Keratinocyte (primary cell): ENCODE measurements at regions not wholly inside any gene's neighbourhood (a gene's known extent, or its start where the extent isn't known, plus 50 kb on each side); places are given as distances from the start of the nearest gene placed in this dataset.

Experiments
- EZH2 ChIP-seq: IDR thresholded peaks from one replicate; pipeline ENCODE4 v1.6.1; 2012; ENCODE audit warnings: inconsistent platforms, mild to moderate bottlenecking, low read length, moderate library complexity
- TF ChIP-seq, protein P1 (sequence below), 3 experiments: IDR thresholded peaks in 1 of 3; conservative IDR thresholded peaks in 1 of 3; optimal IDR thresholded peaks in 1 of 3; 2 replicates in 2 of 3; 3 replicates in 1 of 3; pipeline versions ENCODE3 to v1.5.1; 2011; ENCODE audit warnings: low read length in 3 of 3, mild to moderate bottlenecking in 3 of 3, moderate library complexity in 2 of 3, control low read depth in 1 of 3, inconsistent platforms in 1 of 3; ENCODE audit not compliant: insufficient read depth in 2 of 3; ENCODE audit errors: extremely low read depth in 1 of 3

DNA sequence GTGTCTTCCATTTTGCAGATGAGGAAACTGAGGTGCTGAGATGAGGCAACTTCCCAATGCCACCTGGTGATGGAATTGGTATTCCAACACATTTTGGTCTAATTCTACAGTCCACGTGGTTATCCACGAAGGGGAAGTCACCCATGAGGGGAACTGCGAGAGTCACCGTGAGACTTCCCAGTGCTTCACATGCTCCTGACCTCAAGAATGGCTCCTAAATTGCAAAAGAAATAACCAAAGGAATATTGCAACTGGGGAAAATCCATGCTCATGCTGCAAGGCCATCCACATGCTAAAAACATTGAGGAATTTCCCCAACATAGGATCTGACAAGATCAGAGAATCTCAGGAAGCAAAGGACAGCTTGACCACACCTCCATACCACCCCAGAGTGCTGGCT is 153.9 kb downstream of the HS3ST3B1 start:
- TF ChIP-seq EZH2: no peak
- TF ChIP-seq, protein P1, sequence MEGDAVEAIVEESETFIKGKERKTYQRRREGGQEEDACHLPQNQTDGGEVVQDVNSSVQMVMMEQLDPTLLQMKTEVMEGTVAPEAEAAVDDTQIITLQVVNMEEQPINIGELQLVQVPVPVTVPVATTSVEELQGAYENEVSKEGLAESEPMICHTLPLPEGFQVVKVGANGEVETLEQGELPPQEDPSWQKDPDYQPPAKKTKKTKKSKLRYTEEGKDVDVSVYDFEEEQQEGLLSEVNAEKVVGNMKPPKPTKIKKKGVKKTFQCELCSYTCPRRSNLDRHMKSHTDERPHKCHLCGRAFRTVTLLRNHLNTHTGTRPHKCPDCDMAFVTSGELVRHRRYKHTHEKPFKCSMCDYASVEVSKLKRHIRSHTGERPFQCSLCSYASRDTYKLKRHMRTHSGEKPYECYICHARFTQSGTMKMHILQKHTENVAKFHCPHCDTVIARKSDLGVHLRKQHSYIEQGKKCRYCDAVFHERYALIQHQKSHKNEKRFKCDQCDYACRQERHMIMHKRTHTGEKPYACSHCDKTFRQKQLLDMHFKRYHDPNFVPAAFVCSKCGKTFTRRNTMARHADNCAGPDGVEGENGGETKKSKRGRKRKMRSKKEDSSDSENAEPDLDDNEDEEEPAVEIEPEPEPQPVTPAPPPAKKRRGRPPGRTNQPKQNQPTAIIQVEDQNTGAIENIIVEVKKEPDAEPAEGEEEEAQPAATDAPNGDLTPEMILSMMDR (optimal IDR thresholded peaks at IDR 0.05 in 1 of 3, IDR thresholded peaks at IDR 0.05 in 1 of 3, conservative IDR thresholded peaks at IDR 0.05 in 1 of 3; ENCODE audit: extremely low read depth in 1 of 3, insufficient read depth in 2 of 3, low read length in 3 of 3): no peak
